GM23248 (cell line): ENCODE measurements at regions not wholly inside any gene's neighbourhood (a gene's known extent, or its start where the extent isn't known, plus 50 kb on each side); places are given as distances from the start of the nearest gene placed in this dataset.

Experiments used
- EZH2 ChIP-seq: fragments of 200-600 bp; sonication (generic); IDR thresholded peaks from 2 replicates; pipeline ENCODE4 v1.6.1; 2018; ENCODE audit warnings: antibody characterized with exemption, mild to moderate bottlenecking; ENCODE audit not compliant: insufficient read depth, poor library complexity, severe bottlenecking
- EZH2phosphoT487 ChIP-seq: fragments of 200-600 bp; sonication (generic); IDR thresholded peaks from 2 replicates; pipeline ENCODE4 v1.6.1; 2018; ENCODE audit warnings: antibody characterized with exemption, moderate library complexity, mild to moderate bottlenecking, low read depth; ENCODE audit not compliant: insufficient read depth

- TF ChIP-seq EZH2 (no peak), EZH2phosphoT487 (no peak)
Observed at GRCh38 chr2:37790462-37790861, 119.0 kb upstream of the CDC42EP3 start.
